GM13977 (cell line): ENCODE measurements at regions not wholly inside any gene's neighbourhood (a gene's known extent, or its start where the extent isn't known, plus 50 kb on each side); places are given as distances from the start of the nearest gene placed in this dataset.

Experiments
- DNase-seq: peaks from one replicate; pipeline ENCODE4 v3.0.0; 2012; ENCODE audit warnings: low spot score
- in situ Hi-C: fragments of 300-500 bp; cut with MboI; formaldehyde crosslinking; loops from one replicate; pipeline ENCODE4 v1.12.0; 2022; ENCODE audit warnings: low sequenced_read_pairs, low pct_unique_long_range_greater_than_20kb, mixed read lengths, inconsistent platforms; ENCODE audit not compliant: unreplicated experiment
- TF ChIP-seq, protein P1 (sequence below): IDR thresholded peaks from 2 replicates; pipeline ENCODE4 v1.5.1; 2012; ENCODE audit warnings: mild to moderate bottlenecking, control low read depth; ENCODE audit not compliant: insufficient read depth; ENCODE audit errors: extremely low read depth, missing control alignments

DNA sequence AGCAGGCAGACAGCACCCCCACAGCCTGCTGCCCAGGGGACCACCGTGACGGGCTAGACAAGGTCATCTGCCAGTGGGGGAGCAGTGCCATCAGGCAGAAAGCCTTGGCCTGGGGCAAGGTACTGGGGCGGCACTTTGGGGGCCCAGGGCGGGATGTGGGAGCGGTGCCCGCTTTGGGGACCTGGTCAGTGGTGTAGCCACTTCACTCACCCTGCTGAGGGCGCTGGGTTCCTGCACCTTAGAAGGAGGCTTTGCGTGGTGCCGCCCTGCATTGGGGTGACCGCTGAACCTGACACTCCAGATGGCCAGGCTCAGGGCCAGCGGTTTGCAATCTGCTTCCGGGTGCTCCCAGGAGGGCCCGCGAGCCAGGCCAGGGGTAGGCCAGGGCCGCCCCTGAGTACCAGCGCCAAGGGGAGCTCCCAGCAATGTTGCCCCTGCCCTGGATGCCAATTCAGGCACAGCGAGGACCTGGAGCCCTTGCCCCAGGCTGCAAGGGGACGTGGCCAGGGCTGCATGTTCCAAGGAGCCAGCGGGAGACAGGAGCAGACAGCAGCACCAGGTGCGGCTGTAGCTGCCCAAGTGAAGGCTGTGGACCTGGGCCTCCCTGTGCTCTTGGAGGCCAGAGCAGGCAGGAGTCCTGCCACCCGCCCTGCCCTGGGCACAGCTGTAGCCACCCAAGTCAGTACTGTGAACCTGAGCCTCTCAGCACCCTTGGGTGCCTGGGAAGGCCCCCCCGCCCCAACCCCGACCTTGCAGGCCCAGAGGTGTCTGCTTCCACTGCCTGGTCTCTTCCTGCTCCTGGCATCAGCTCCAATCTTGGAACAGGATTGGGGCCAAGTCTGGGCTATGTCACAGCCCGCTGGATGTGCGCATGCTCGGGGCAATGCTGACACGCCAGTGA lies 550.7 kb downstream of the SLC6A15 start:
- no peak for DNase-seq
- TF ChIP-seq, protein P1, sequence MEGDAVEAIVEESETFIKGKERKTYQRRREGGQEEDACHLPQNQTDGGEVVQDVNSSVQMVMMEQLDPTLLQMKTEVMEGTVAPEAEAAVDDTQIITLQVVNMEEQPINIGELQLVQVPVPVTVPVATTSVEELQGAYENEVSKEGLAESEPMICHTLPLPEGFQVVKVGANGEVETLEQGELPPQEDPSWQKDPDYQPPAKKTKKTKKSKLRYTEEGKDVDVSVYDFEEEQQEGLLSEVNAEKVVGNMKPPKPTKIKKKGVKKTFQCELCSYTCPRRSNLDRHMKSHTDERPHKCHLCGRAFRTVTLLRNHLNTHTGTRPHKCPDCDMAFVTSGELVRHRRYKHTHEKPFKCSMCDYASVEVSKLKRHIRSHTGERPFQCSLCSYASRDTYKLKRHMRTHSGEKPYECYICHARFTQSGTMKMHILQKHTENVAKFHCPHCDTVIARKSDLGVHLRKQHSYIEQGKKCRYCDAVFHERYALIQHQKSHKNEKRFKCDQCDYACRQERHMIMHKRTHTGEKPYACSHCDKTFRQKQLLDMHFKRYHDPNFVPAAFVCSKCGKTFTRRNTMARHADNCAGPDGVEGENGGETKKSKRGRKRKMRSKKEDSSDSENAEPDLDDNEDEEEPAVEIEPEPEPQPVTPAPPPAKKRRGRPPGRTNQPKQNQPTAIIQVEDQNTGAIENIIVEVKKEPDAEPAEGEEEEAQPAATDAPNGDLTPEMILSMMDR = no peak
- in situ Hi-C loops = no loop called here

DNA sequence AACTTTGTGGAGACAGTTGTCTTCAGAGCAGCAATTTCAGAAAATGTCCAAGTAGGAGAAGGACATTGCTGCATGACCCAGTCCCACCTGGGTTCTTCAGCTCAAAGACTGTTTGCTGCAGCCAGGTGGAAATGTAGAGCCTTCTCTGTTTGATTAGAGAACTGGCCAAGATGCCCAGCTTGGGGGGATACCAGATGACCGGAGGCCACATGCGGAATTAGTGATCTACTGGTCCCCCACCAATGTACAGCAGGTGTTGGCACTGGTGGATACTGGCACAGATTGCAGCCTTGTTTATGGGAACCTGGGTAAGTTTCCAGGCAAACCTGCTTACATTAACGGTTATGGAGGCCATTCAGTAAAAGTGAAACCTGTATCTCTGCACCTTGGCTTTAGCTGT lies 555.3 kb downstream of the SLC6A15 start:
- DNase-seq = no peak
- TF ChIP-seq, protein P1 = no peak
- in situ Hi-C loops = no loop called here

DNA sequence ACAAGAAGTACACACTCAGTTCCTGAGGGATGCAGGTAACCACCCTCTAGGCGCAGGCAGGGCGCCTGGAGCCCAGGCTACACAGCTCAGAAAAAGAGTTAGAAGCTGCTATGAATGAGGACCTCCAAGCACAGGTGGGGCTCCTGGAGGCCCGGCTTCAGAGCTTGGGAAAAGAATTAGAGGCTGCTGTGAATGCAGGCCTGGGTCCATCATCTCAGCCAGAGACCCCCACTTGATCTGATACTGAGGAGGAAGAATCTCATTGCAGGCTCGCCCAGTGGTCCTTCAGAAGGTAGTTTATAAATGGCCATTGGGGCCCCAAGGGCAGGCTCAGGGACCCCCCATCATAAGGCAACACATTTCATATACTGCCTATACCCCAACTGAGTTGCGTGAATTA lies 556.4 kb downstream of the SLC6A15 start:
- in situ Hi-C loops = no loop called here
- no peak for DNase-seq
- TF ChIP-seq, protein P1 = no peak

DNA sequence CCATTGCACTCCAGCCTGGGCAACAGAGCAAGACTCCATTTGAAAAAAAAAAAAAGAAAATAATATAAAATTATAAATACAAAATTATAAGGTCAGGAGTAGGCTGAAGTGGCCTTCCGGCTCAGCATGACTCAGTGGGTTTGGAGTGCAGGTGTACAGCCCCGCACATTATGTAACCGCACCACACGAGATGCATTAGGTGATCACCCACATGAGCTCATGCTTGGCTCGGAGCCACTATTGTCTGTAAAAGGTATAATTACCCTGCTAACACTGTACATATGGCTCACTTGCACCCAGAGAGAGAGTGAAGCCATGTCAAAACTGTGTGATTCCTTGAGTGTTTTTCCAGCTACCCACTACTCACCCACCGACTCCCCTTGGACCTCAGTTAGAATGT lies 557.0 kb downstream of the SLC6A15 start:
- in situ Hi-C loops = no loop called here
- TF ChIP-seq, protein P1 = no peak
- DNase-seq = no peak

DNA sequence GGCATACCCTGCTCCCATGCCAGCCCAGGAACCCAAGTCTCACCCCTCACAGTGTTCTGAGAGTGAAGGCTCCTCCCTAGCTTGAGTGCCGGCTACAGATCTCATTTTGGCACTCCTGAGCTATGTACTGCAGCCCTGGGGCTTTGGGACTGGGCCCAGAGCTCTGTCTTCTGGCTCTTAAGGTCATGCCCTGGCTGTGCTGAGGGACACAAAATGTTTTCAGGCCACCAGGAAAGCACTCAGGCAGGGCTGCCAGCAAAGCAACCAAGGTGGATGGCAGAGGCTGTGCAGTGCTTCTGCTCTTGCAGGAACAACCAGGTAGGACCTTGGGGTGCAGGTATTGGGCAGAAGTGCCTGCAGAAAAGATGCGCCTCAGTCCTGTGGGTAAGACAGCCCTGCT lies 564.0 kb downstream of the SLC6A15 start:
- in situ Hi-C loops = no loop called here
- TF ChIP-seq, protein P1 = no peak
- no peak for DNase-seq

DNA sequence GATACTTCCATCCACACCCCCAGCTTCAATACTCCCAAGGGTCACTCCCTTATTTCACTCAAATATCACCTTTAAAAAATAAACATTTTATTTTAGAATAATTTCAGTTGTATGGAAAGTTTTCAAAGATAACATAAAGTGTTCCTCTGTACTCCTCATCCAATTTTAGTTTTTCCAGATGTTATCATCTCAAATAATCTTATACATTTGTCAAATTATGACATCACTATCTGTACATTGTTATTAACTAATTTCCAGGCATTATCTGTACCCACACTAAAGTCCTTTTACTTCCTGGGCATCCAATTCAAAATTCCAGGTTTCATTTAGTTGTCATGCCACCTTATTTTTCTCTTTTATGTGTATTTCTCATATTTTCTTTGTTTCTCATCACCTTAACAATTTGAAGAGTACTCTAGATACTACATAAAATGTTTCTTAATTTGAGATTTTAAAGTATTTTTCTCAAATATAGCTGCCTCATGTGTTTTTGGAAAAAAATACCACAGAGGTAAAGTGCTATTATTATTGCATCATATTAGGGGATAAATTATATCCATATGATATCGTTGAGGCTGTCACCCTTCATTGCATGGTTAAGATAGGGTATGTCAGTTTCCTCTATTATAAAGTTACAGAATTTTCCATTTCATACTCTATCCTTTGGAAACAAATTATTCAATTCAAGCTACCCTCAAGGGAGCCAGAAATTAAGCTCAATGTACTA lies 571.0 kb downstream of the SLC6A15 start:
- no peak for DNase-seq
- TF ChIP-seq, protein P1 = no peak
- in situ Hi-C loops = no loop called here
